RPMI7951 (cell line): ENCODE measurements at regions not wholly inside any gene's neighbourhood (a gene's known extent, or its start where the extent isn't known, plus 50 kb on each side); places are given as distances from the start of the nearest gene placed in this dataset.

Experiments
- DNase-seq: peaks from one replicate; pipeline ENCODE4 v3.0.0-alpha.2; 2012; ENCODE audit warnings: low read depth

DNA sequence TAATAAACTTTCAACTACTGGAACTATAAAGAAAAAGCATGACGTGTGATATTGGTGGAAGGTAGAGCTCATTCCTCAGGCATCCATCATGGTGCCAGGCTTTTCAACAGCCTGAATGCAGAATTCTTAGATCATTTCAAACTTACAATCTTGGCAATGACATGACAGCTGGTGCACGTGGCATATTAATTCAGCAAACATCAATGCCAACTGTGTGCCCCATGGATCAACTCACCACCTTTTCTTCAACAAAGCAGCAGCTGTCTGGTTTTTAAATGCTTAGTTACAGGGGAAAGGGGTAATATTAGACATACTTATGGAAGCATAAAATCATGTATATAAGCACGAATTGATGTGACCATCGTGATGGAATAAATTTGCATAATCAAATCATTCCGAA lies 56.0 kb upstream of the OR13F1 start:
- no peak for DNase-seq
